Stomach smooth muscle (tissue), 2 donors: ENCODE measurements at regions not wholly inside any gene's neighbourhood (a gene's known extent, or its start where the extent isn't known, plus 50 kb on each side); places are given as distances from the start of the nearest gene placed in this dataset.

Experiments used
- H3K27ac ChIP-seq: one replicate; pipeline ENCODE4 v1.7.0; 2013; ENCODE audit warnings: mild to moderate bottlenecking, low read length, inconsistent platforms
- H3K27me3 ChIP-seq, 2 donors: one replicate each; pipeline ENCODE4 v1.7.0; 2013; ENCODE audit warnings: low read length in 2 of 2; ENCODE audit not compliant: insufficient read depth in 2 of 2, control insufficient read depth in 1 of 2
- H3K36me3 ChIP-seq, 2 donors: one replicate each; pipeline ENCODE4 v1.7.0; 2013; ENCODE audit warnings: low read length in 2 of 2; ENCODE audit not compliant: control insufficient read depth in 2 of 2, insufficient read depth in 2 of 2
- H3K4me1 ChIP-seq: one replicate; pipeline ENCODE4 v1.7.0; 2013; ENCODE audit warnings: low read length; ENCODE audit not compliant: control insufficient read depth, insufficient read depth
- H3K4me3 ChIP-seq, 2 donors: one replicate each; pipeline ENCODE4 v1.7.0; 2013; ENCODE audit warnings: low read length in 2 of 2
- H3K9ac ChIP-seq, 2 donors: one replicate each; pipeline ENCODE4 v1.7.0; 2013; ENCODE audit warnings: low read length in 2 of 2, mild to moderate bottlenecking in 1 of 2
- H3K9me3 ChIP-seq, 2 donors: one replicate each; pipeline ENCODE4 v1.7.0; 2013; ENCODE audit warnings: low read length in 2 of 2; ENCODE audit not compliant: control insufficient read depth in 2 of 2
- donor health status: healthy.
- donor health status: Pancreatic carcinoma.

- Histone ChIP-seq H3K36me3 (no peaks in the 10 kb centered on the region), H3K9me3 (no peaks in the 10 kb centered on the region), H3K4me1 (peaks cover 2% of the 10 kb centered on the region), H3K27ac (no peak overlapping the region), H3K27me3 (no peaks in the 10 kb centered on the region), H3K4me3 (no peak overlapping the region), H3K9ac (no peak overlapping the region)
Observed at GRCh38 chr15:98560338-98560737, 88.0 kb upstream of the IGF1R start.

GRCh38 chr15:98561169-98561941 lies 87.0 kb upstream of the IGF1R start:
- H3K4me3 ChIP-seq: no peak overlapping the region
- H3K9me3 ChIP-seq: no peaks in the 10 kb centered on the region
- H3K4me1 ChIP-seq: peaks cover 2% of the 10 kb centered on the region
- no peaks in the 10 kb centered on the region for H3K27me3 ChIP-seq
- H3K36me3 ChIP-seq: no peaks in the 10 kb centered on the region
- H3K27ac ChIP-seq: no peak overlapping the region
- no peak overlapping the region for H3K9ac ChIP-seq

- no peak overlapping the region for H3K4me3 ChIP-seq
- peak overlapping the region; percentile 24 for H3K27ac ChIP-seq
- H3K36me3 ChIP-seq: no peaks in the 10 kb centered on the region
- peak overlapping the region; percentile 49 to 51 for H3K9ac ChIP-seq
- no peaks in the 10 kb centered on the region for H3K9me3 ChIP-seq
- no peaks in the 10 kb centered on the region for H3K27me3 ChIP-seq
- H3K4me1 ChIP-seq: peaks cover 2% of the 10 kb centered on the region
Observed at GRCh38 chr15:98562331-98562937, 85.9 kb upstream of the IGF1R start.

DNA sequence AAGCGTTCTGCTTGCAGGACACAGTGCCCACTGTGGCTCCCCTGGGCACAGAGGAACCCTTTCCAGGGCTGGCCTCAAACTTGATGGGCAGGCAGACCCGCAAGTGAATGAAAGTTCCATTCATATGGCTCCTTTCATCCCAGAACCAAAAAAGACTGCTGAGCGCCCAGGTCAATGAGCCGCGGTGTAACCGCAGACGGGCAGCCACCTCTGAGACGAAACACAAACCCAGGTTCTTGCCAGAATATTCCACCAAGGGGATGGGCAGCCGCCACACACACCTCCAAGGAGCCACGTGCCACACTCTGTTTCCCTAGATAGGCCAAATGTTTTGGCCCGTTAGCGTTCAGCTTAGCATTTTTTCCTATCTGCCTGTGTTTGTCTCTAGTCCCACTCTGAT lies 82.8 kb upstream of the IGF1R start:
- H3K9ac ChIP-seq: no peak overlapping the region
- H3K4me1 ChIP-seq: peaks cover 2% of the 10 kb centered on the region
- no peaks in the 10 kb centered on the region for H3K9me3 ChIP-seq
- H3K36me3 ChIP-seq: no peaks in the 10 kb centered on the region
- H3K27me3 ChIP-seq: no peaks in the 10 kb centered on the region
- H3K4me3 ChIP-seq: no peak overlapping the region
- no peak overlapping the region for H3K27ac ChIP-seq

- Histone ChIP-seq H3K27ac (no peak overlapping the region), H3K4me1 (no peaks in the 10 kb centered on the region), H3K27me3 (peaks cover 0 to 2% of the 10 kb centered on the region in 2 donors), H3K4me3 (no peak overlapping the region), H3K36me3 (no peaks in the 10 kb centered on the region), H3K9me3 (no peaks in the 10 kb centered on the region), H3K9ac (no peak overlapping the region)
Observed at GRCh38 chr15:98567951-98568350, 80.4 kb upstream of the IGF1R start.

DNA sequence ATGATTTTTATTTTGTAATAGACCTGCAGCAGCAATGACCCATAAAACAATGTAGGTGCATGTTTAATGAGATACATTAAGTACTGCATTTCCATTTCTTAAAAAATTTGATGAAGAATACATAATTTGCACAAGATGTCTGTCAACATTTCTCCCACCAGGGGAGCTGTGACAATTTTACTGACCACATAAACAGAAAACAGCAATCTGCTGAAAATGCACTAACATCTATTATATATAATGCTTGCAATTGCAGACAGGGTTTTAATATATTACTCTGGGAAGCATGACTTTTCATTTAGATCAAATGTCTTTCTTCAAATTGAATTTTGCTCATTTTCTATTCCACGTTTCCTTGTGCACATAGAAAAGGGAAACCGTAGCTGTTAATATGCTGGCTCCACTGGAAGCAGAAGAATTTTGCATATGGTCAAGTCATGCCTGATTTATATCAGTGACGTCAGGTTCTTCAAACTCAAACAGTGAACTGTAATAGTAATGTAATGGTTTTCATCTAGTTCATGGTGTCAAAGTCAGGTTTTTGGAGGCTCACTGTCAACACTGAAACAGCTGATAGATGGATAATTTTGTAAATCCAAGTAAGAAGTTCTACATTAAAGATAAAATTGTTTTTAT lies 79.8 kb upstream of the IGF1R start:
- Histone ChIP-seq H3K4me1 (no peaks in the 10 kb centered on the region), H3K9ac (no peak overlapping the region), H3K27ac (no peak overlapping the region), H3K36me3 (no peaks in the 10 kb centered on the region), H3K27me3 (peaks cover 0 to 2% of the 10 kb centered on the region in 2 donors), H3K4me3 (no peak overlapping the region), H3K9me3 (no peaks in the 10 kb centered on the region)

GRCh38 chr15:98570119-98570518 lies 78.2 kb upstream of the IGF1R start:
- Histone ChIP-seq H3K36me3 (no peaks in the 10 kb centered on the region), H3K4me3 (no peak overlapping the region), H3K27ac (no peak overlapping the region), H3K9me3 (no peaks in the 10 kb centered on the region), H3K9ac (no peak overlapping the region), H3K27me3 (peaks cover 0 to 4% of the 10 kb centered on the region in 2 donors), H3K4me1 (no peaks in the 10 kb centered on the region)

DNA sequence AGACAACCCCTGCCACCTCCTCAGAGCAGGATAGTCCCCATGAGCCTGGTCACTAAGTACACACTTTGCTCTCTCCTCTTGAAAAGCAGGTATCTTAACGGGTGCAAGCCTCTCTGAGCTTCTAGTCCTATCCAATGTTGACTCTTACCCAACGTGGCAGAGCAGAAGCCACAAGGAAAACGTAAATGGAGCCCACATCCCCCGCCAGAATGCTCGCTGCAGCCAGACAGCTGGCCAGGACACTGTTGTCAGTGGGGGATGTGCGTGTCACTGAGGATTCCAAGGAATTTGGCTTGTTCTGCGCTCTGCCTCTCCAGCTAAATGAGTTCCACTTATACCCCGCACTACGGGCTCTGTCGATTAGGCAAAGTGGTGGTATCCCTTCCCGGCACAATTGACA lies 67.8 kb upstream of the IGF1R start:
- H3K27me3 ChIP-seq: peaks cover 9 to 16% of the 10 kb centered on the region in 2 donors
- H3K36me3 ChIP-seq: no peaks in the 10 kb centered on the region

GRCh38 chr15:98581715-98582114 lies 66.6 kb upstream of the IGF1R start:
- Histone ChIP-seq H3K9ac (no peak overlapping the region), H3K9me3 (no peaks in the 10 kb centered on the region), H3K36me3 (no peaks in the 10 kb centered on the region), H3K27ac (no peak overlapping the region), H3K27me3 (peaks cover 9 to 16% of the 10 kb centered on the region in 2 donors), H3K4me1 (no peaks in the 10 kb centered on the region), H3K4me3 (no peak overlapping the region)

More for the DNA sequence above, 67.8 kb upstream of the IGF1R start:
- Histone ChIP-seq H3K4me3 (peak overlapping the region; percentile 25 to 40), H3K9me3 (no peaks in the 10 kb centered on the region), H3K9ac (no peak overlapping the region), H3K27ac (no peak overlapping the region), H3K4me1 (no peaks in the 10 kb centered on the region)

DNA sequence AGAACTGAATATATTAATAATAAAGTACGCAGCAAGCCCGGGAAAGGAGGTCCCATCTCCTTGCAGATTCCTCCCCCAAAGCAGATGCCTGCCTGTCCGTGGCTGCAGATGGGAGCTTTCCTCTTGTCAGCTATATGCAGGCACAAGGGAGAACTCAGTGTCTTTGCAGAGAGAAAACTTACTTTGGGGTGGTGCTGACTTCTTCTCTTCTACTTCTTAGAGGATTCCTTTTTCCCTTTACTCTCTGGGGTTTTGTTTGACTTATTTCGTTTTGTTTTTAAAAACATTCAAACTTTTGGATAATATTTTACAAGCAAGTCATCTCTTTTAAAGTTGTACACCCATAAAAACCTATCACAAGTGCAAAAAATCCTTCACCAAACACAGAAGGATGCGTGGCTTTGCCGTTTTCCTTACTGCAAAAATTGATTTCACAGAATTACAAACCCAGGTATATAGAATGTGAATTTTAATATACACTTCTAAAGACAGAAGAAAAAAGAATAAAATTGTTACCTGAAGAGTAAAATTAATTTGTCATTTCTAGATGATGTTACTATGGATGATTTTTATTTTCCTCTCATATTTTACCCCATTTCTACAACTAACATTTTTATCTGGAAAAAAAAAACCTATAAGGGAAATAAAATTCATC lies 65.3 kb upstream of the IGF1R start:
- no peaks in the 10 kb centered on the region for H3K4me1 ChIP-seq
- peaks cover 9 to 16% of the 10 kb centered on the region in 2 donors for H3K27me3 ChIP-seq
- H3K27ac ChIP-seq: no peak overlapping the region
- no peaks in the 10 kb centered on the region for H3K36me3 ChIP-seq
- no peaks in the 10 kb centered on the region for H3K9me3 ChIP-seq
- H3K4me3 ChIP-seq: no peak overlapping the region
- H3K9ac ChIP-seq: no peak overlapping the region
